Endothelial cell (in vitro differentiated cells): ENCODE measurements at regions not wholly inside any gene's neighbourhood (a gene's known extent, or its start where the extent isn't known, plus 50 kb on each side); places are given as distances from the start of the nearest gene placed in this dataset.

ENCODE experiments used
- DNase-seq: peaks from one replicate; pipeline ENCODE4 v3.0.0; 2021; ENCODE audit warnings: low spot score
- H3K27ac Mint-ChIP-seq: one replicate; pipeline ENCODE4 v1.8.0; 2021; ENCODE audit warnings: mixed read lengths, inconsistent platforms; ENCODE audit not compliant: unreplicated experiment
- H3K27me3 Mint-ChIP-seq: one replicate; pipeline ENCODE4 v1.8.0; 2021; ENCODE audit warnings: mild to moderate bottlenecking, moderate library complexity, mixed read lengths, inconsistent platforms; ENCODE audit not compliant: unreplicated experiment
- H3K36me3 Mint-ChIP-seq: one replicate; pipeline ENCODE4 v1.8.0; 2021; ENCODE audit warnings: mild to moderate bottlenecking, low read depth, mixed read lengths, inconsistent platforms; ENCODE audit not compliant: unreplicated experiment
- H3K4me1 Mint-ChIP-seq: one replicate; pipeline ENCODE4 v1.8.0; 2021; ENCODE audit warnings: mild to moderate bottlenecking, mixed read lengths, inconsistent platforms; ENCODE audit not compliant: unreplicated experiment
- H3K4me3 Mint-ChIP-seq: one replicate; pipeline ENCODE4 v1.8.0; 2021; ENCODE audit warnings: mild to moderate bottlenecking, mixed read lengths, inconsistent platforms; ENCODE audit not compliant: unreplicated experiment
- H3K9me3 Mint-ChIP-seq: one replicate; pipeline ENCODE4 v1.8.0; 2021; ENCODE audit warnings: mixed read lengths, inconsistent platforms; ENCODE audit not compliant: unreplicated experiment
- CTCF ChIP-seq: fragments of 200-600 bp; sonication (generic); IDR thresholded peaks from one replicate; pipeline ENCODE4 v1.5.0; 2021; ENCODE audit warnings: antibody characterized with exemption; ENCODE audit not compliant: unreplicated experiment

DNA sequence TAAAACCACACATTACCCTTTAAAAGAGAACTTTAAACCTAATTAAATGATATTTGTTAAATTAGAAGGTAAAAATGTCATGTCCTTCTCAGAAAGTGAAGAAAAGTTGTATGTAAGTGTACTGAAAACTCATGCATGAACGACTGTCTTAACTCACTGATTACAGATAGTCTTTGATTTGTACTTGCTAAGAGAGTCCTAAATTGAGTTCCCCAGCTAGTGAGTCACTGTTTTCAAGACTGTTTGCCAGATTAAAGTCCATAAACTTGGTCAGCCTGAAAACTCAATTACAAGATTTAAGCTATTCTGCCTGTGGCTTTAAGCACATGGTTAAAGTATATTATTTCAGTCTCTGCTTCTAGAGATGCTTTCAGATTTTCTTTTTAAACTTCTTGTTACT lies 124.9 kb upstream of the ZCCHC13 start:
- H3K36me3 Mint-ChIP-seq: no peaks in the 10 kb centered on the region

GRCh38 chrX:74178536-74178935 lies 125.4 kb upstream of the ZCCHC13 start:
- Mint-ChIP-seq H3K4me1 (no peaks in the 10 kb centered on the region), H3K36me3 (no peaks in the 10 kb centered on the region), H3K27ac (no peak overlapping the region), H3K27me3 (no peaks in the 10 kb centered on the region), H3K9me3 (no peaks in the 10 kb centered on the region), H3K4me3 (no peak overlapping the region)
- DNase-seq: peak; percentile 3
- no peak for TF ChIP-seq CTCF

More for the DNA sequence above, 124.9 kb upstream of the ZCCHC13 start:
- no peaks in the 10 kb centered on the region for H3K9me3 Mint-ChIP-seq
- H3K4me3 Mint-ChIP-seq: no peak overlapping the region
- no peak overlapping the region for H3K27ac Mint-ChIP-seq
- TF ChIP-seq CTCF: no peak
- no peaks in the 10 kb centered on the region for H3K4me1 Mint-ChIP-seq
- no peaks in the 10 kb centered on the region for H3K27me3 Mint-ChIP-seq
- no peak for DNase-seq

DNA sequence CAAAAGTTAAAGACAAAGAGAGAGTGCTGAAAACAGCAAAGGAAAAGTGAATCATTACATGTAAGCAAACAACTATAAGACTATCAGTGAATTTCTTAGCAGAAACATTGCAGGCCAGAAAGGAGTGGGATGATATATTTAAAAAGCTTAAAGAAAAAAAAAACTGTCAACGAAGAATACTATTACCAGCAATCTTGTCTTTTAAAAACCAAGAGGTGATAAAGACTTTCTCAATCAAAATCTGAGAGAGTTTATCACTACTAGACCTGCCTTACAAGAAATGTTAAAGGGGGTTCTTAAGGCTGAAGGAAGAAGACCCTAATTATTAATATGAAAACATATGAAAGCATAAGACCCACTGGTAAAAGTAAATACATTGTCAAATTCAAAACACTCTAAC lies 132.5 kb upstream of the ZCCHC13 start:
- Mint-ChIP-seq H3K27ac (no peak overlapping the region), H3K4me1 (no peaks in the 10 kb centered on the region), H3K9me3 (peaks cover 4% of the 10 kb centered on the region), H3K27me3 (no peaks in the 10 kb centered on the region), H3K36me3 (peaks cover 21% of the 10 kb centered on the region), H3K4me3 (no peak overlapping the region)
- DNase-seq: no peak
- TF ChIP-seq CTCF: no peak

GRCh38 chrX:74162199-74162598 lies 141.8 kb upstream of the ZCCHC13 start:
- Mint-ChIP-seq H3K9me3 (peaks cover 9% of the 10 kb centered on the region), H3K27me3 (peaks cover 4% of the 10 kb centered on the region), H3K4me1 (no peaks in the 10 kb centered on the region), H3K27ac (no peak overlapping the region), H3K4me3 (no peak overlapping the region), H3K36me3 (peaks cover 26% of the 10 kb centered on the region)
- DNase-seq: no peak
- TF ChIP-seq CTCF: no peak

GRCh38 chrX:74160816-74161215 lies 143.2 kb upstream of the ZCCHC13 start:
- Mint-ChIP-seq H3K36me3 (peaks cover 26% of the 10 kb centered on the region), H3K27ac (no peak overlapping the region), H3K27me3 (peaks cover 4% of the 10 kb centered on the region), H3K4me1 (no peaks in the 10 kb centered on the region), H3K4me3 (no peak overlapping the region), H3K9me3 (peaks cover 9% of the 10 kb centered on the region)
- TF ChIP-seq CTCF: no peak
- no peak for DNase-seq
